ENCODE measurements at regions not wholly inside any gene's neighbourhood (a gene's known extent, or its start where the extent isn't known, plus 50 kb on each side); places are given as distances from the start of the nearest gene placed in this dataset.

- TF ChIP-seq, protein P1, sequence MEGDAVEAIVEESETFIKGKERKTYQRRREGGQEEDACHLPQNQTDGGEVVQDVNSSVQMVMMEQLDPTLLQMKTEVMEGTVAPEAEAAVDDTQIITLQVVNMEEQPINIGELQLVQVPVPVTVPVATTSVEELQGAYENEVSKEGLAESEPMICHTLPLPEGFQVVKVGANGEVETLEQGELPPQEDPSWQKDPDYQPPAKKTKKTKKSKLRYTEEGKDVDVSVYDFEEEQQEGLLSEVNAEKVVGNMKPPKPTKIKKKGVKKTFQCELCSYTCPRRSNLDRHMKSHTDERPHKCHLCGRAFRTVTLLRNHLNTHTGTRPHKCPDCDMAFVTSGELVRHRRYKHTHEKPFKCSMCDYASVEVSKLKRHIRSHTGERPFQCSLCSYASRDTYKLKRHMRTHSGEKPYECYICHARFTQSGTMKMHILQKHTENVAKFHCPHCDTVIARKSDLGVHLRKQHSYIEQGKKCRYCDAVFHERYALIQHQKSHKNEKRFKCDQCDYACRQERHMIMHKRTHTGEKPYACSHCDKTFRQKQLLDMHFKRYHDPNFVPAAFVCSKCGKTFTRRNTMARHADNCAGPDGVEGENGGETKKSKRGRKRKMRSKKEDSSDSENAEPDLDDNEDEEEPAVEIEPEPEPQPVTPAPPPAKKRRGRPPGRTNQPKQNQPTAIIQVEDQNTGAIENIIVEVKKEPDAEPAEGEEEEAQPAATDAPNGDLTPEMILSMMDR (IDR thresholded peaks at IDR 0.05; ENCODE audit: low read depth, low read length) = no peak
- no peak for TF ChIP-seq EZH2phosphoT487 (IDR thresholded peaks at IDR 0.05; ENCODE audit: low read depth)
Measured at GRCh38 chr4:129899849-129900248, 803.9 kb downstream of the C4orf33 start.

Measured in OCI-LY3 (cell line).